Neuronal stem cell (in vitro differentiated cells): ENCODE measurements at regions not wholly inside any gene's neighbourhood (a gene's known extent, or its start where the extent isn't known, plus 50 kb on each side); places are given as distances from the start of the nearest gene placed in this dataset.

Source experiments
- DNase-seq: peaks from one replicate; pipeline ENCODE4 v3.0.0-alpha.2; 2013; ENCODE audit warnings: low spot score
- H2AFZ ChIP-seq: one replicate; pipeline ENCODE4 v1.6.1; 2013; ENCODE audit warnings: mild to moderate bottlenecking, low read length, inconsistent platforms
- H2AK5ac ChIP-seq: 2 replicates; pipeline ENCODE4 v1.6.1; 2013; ENCODE audit warnings: low read depth, mild to moderate bottlenecking, inconsistent platforms, low read length, moderate library complexity, mixed read lengths
- H2BK120ac ChIP-seq: 2 replicates; pipeline ENCODE4 v1.6.1; 2013; ENCODE audit warnings: low read depth, mild to moderate bottlenecking, inconsistent platforms, low read length, moderate library complexity, mixed read lengths
- H2BK12ac ChIP-seq: one replicate; pipeline ENCODE4 v1.6.1; 2013; ENCODE audit warnings: low read length, inconsistent platforms
- H2BK15ac ChIP-seq: 2 replicates; pipeline ENCODE4 v1.6.1; 2013; ENCODE audit warnings: mild to moderate bottlenecking, low read length, inconsistent platforms, mixed read lengths
- H2BK5ac ChIP-seq: one replicate; pipeline ENCODE4 v1.6.1; 2013; ENCODE audit warnings: inconsistent platforms, mild to moderate bottlenecking, low read length, moderate library complexity
- H3K14ac ChIP-seq: one replicate; pipeline ENCODE4 v1.6.1; 2013; ENCODE audit warnings: low read length, inconsistent platforms
- H3K18ac ChIP-seq: 2 replicates; pipeline ENCODE4 v1.6.1; 2013; ENCODE audit warnings: low read length, inconsistent platforms
- H3K23ac ChIP-seq: 2 replicates; pipeline ENCODE4 v1.6.1; 2013; ENCODE audit warnings: low read depth, mild to moderate bottlenecking, mixed read lengths, low read length, inconsistent platforms; ENCODE audit not compliant: poor library complexity
- H3K27ac ChIP-seq: replicated peaks from 3 replicates; pipeline ENCODE4 v1.5.1; 2013; ENCODE audit warnings: low read length, inconsistent platforms
- H3K27me3 ChIP-seq, 3 experiments: 2 replicates each; pipeline ENCODE4 v1.6.1; 2013; ENCODE audit warnings: low read length in 3 of 3, mild to moderate bottlenecking in 2 of 3, inconsistent platforms in 1 of 3, low read depth in 1 of 3, mixed read lengths in 1 of 3, moderate library complexity in 1 of 3; ENCODE audit not compliant: control insufficient read depth in 3 of 3, insufficient read depth in 3 of 3
- H3K36me3 ChIP-seq, 2 donors: replicated peaks in 1 of 2; 2 replicates each; pipeline ENCODE4 v1.6.1; 2013; ENCODE audit warnings: low read length in 2 of 2; ENCODE audit not compliant: control insufficient read depth in 2 of 2, insufficient read depth in 2 of 2
- H3K4ac ChIP-seq: 2 replicates; pipeline ENCODE4 v1.6.1; 2013; ENCODE audit warnings: inconsistent platforms, mild to moderate bottlenecking, low read length, moderate library complexity
- H3K4me1 ChIP-seq, 2 donors: 1 replicate in 1 of 2; 2 replicates in 1 of 2; pipeline ENCODE4 v1.6.1; 2013; ENCODE audit warnings: low read length in 2 of 2, low read depth in 1 of 2; ENCODE audit not compliant: control insufficient read depth in 2 of 2, insufficient read depth in 1 of 2
- H3K4me2 ChIP-seq: one replicate; pipeline ENCODE4 v1.6.1; 2013; ENCODE audit warnings: mild to moderate bottlenecking, low read length, inconsistent platforms; ENCODE audit not compliant: insufficient read depth, poor library complexity, severe bottlenecking
- H3K4me3 ChIP-seq, 2 donors: 2 replicates each; pipeline ENCODE4 v1.5.1; 2013; ENCODE audit warnings: low read length in 2 of 2, mild to moderate bottlenecking in 2 of 2, inconsistent platforms in 1 of 2, moderate library complexity in 1 of 2
- H3K79me1 ChIP-seq: one replicate; pipeline ENCODE4 v1.6.1; 2013; ENCODE audit warnings: low read depth, mild to moderate bottlenecking, inconsistent platforms, low read length, moderate library complexity
- H3K9ac ChIP-seq: one replicate; pipeline ENCODE4 v1.6.1; 2013; ENCODE audit warnings: mild to moderate bottlenecking, low read depth, low read length, inconsistent platforms; ENCODE audit not compliant: poor library complexity
- H3K9me3 ChIP-seq, 2 donors: replicated peaks in 1 of 2; 2 replicates each; pipeline versions ENCODE3 to v1.6.1; 2013; ENCODE audit warnings: low read length in 2 of 2, mild to moderate bottlenecking in 2 of 2, inconsistent platforms in 1 of 2, low read depth in 1 of 2, mixed read lengths in 1 of 2, moderate library complexity in 1 of 2; ENCODE audit not compliant: control insufficient read depth in 2 of 2, insufficient read depth in 1 of 2
- H4K8ac ChIP-seq: one replicate; pipeline ENCODE4 v1.6.1; 2013; ENCODE audit warnings: low read depth, mild to moderate bottlenecking, inconsistent platforms, low read length, moderate library complexity
- H4K91ac ChIP-seq: one replicate; pipeline ENCODE4 v1.6.1; 2013; ENCODE audit warnings: low read length, low read depth, mild to moderate bottlenecking, inconsistent platforms; ENCODE audit not compliant: poor library complexity
- WGBS, 2 donors: extraction: QIAGEN DNeasy Blood & Tissue Kit; methylation state at CpG; one replicate each; pipeline ENCODE4 v1.1.7; 2013; ENCODE audit warnings: missing lambda C conversion rate in 2 of 2, mixed read lengths in 1 of 2; ENCODE audit not compliant: insufficient read length in 2 of 2, insufficient replicate concordance in 1 of 2; ENCODE audit errors: extremely low coverage in 2 of 2; 5-methylcytosine and 5-hydroxymethylcytosine counted together

GRCh38 chr12:27179400-27180214, 64.5 kb upstream of the STK38L start:
- no CpG with 5 or more reads among the region's 6 CpGs for WGBS, 2 donors
- Histone ChIP-seq H2BK12ac (no peak overlapping the region), H3K79me1 (no peaks in the 10 kb centered on the region), H3K4ac (no peak overlapping the region), H3K4me2 (no peak overlapping the region), H3K4me1 (no peaks in the 10 kb centered on the region), H4K91ac (no peak overlapping the region), H3K27me3 (no peaks in the 10 kb centered on the region), H3K27ac (no peak overlapping the region), H2BK120ac (no peak overlapping the region), H2AFZ (no peak overlapping the region), H3K23ac (no peak overlapping the region), H4K8ac (no peak overlapping the region), H2BK5ac (no peak overlapping the region), H2AK5ac (no peak overlapping the region), H3K14ac (no peak overlapping the region), H3K9me3 (no peaks in the 10 kb centered on the region), H3K9ac (no peak overlapping the region), H3K36me3 (no peaks in the 10 kb centered on the region), H3K18ac (no peak overlapping the region), H3K4me3 (no peak overlapping the region), H2BK15ac (no peak overlapping the region)
- no peak for DNase-seq

- H3K14ac ChIP-seq = no peak overlapping the region
- no peak overlapping the region for H2BK5ac ChIP-seq
- H2AK5ac ChIP-seq = no peak overlapping the region
- no peak overlapping the region for H4K8ac ChIP-seq
- H3K18ac ChIP-seq = no peak overlapping the region
- H2AFZ ChIP-seq = no peak overlapping the region
- H3K27me3 ChIP-seq = no peaks in the 10 kb centered on the region
- no peak overlapping the region for H3K9ac ChIP-seq
- H3K4me3 ChIP-seq = no peak overlapping the region
- H3K4me2 ChIP-seq = no peak overlapping the region
- H3K27ac ChIP-seq = no peak overlapping the region
- H3K9me3 ChIP-seq = no peaks in the 10 kb centered on the region
- no peak overlapping the region for H2BK12ac ChIP-seq
- H3K4ac ChIP-seq = no peak overlapping the region
- H3K4me1 ChIP-seq = no peaks in the 10 kb centered on the region
- no peak overlapping the region for H3K23ac ChIP-seq
- no peaks in the 10 kb centered on the region for H3K79me1 ChIP-seq
- no peaks in the 10 kb centered on the region for H3K36me3 ChIP-seq
- DNase-seq = no peak
- H2BK15ac ChIP-seq = no peak overlapping the region
- WGBS, 2 donors = no CpG with 5 or more reads among the region's 3 CpGs
- H2BK120ac ChIP-seq = no peak overlapping the region
- no peak overlapping the region for H4K91ac ChIP-seq
Observed at GRCh38 chr12:27180906-27181505, 63.1 kb upstream of the STK38L start.

DNA sequence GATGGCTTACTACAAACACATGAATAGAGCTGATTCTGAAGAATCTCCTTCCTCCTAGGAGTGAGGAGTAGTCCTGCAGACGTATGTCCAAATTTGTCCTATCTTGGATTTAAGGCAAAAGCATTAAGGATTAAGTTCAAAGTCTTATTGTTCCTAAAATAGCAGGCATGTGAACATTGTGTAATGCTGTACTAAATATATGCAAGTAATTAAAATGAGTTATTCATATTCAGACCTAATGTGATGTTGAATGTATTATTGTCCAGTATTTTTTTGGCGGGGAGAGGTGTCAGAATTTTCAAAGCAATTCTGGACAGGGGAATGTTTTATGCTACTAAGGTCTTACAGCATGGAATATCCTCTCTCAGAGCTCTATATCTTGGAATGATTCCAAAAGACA, 60.7 kb upstream of the STK38L start:
- DNase-seq = no peak
- Histone ChIP-seq H3K4ac (no peak overlapping the region), H3K27ac (no peak overlapping the region), H3K4me2 (no peak overlapping the region), H4K8ac (no peak overlapping the region), H3K4me1 (no peaks in the 10 kb centered on the region), H3K9me3 (no peaks in the 10 kb centered on the region), H3K36me3 (no peaks in the 10 kb centered on the region), H3K14ac (no peak overlapping the region), H2BK120ac (no peak overlapping the region), H3K9ac (no peak overlapping the region), H4K91ac (no peak overlapping the region), H3K23ac (no peak overlapping the region), H2BK12ac (no peak overlapping the region), H2BK5ac (no peak overlapping the region), H3K18ac (no peak overlapping the region), H3K4me3 (no peak overlapping the region), H3K27me3 (no peaks in the 10 kb centered on the region), H2BK15ac (no peak overlapping the region), H2AFZ (no peak overlapping the region), H2AK5ac (no peak overlapping the region), H3K79me1 (no peaks in the 10 kb centered on the region)
- WGBS, 2 donors = no CpG with 5 or more reads among the region's 2 CpGs

- Histone ChIP-seq H3K36me3 (no peaks in the 10 kb centered on the region), H2AK5ac (no peak overlapping the region), H3K9ac (no peak overlapping the region), H2AFZ (no peak overlapping the region), H4K91ac (no peak overlapping the region), H3K4me2 (no peak overlapping the region), H3K27me3 (no peaks in the 10 kb centered on the region), H4K8ac (no peak overlapping the region), H3K9me3 (no peaks in the 10 kb centered on the region), H3K79me1 (no peaks in the 10 kb centered on the region), H3K27ac (no peak overlapping the region), H3K23ac (no peak overlapping the region), H3K4me1 (no peaks in the 10 kb centered on the region), H2BK5ac (no peak overlapping the region), H3K4ac (no peak overlapping the region), H3K14ac (no peak overlapping the region), H2BK120ac (no peak overlapping the region), H2BK15ac (no peak overlapping the region), H2BK12ac (no peak overlapping the region), H3K4me3 (no peak overlapping the region), H3K18ac (no peak overlapping the region)
- no peak for DNase-seq
- WGBS, 2 donors = no CpG with 5 or more reads among the region's 4 CpGs
Observed at GRCh38 chr12:27185234-27186021, 58.7 kb upstream of the STK38L start.
